Hepatocyte (in vitro differentiated cells): ENCODE measurements at regions not wholly inside any gene's neighbourhood (a gene's known extent, or its start where the extent isn't known, plus 50 kb on each side); places are given as distances from the start of the nearest gene placed in this dataset.

ENCODE experiments used
- DNase-seq: peaks from one replicate; pipeline ENCODE4 v3.0.0-alpha.2; 2016; ENCODE audit warnings: low spot score
- H2AFZ ChIP-seq: fragments of 200-600 bp; sonication (generic); 2 replicates; pipeline ENCODE4 v1.6.0; 2016; ENCODE audit warnings: antibody characterized with exemption, mild to moderate bottlenecking
- H3K27ac ChIP-seq: fragments of 200-600 bp; sonication (generic); 2 replicates; pipeline ENCODE4 v1.5.1; 2016; ENCODE audit warnings: mild to moderate bottlenecking
- H3K27me3 ChIP-seq: fragments of 200-600 bp; sonication (generic); 2 replicates; pipeline ENCODE4 v1.6.1; 2016
- H3K36me3 ChIP-seq: fragments of 200-600 bp; sonication (generic); replicated peaks from 2 replicates; pipeline ENCODE4 v1.5.1; 2016; ENCODE audit warnings: low read depth; ENCODE audit not compliant: insufficient read depth
- H3K4me1 ChIP-seq: fragments of 200-600 bp; sonication (generic); 2 replicates; pipeline ENCODE4 v1.5.1; 2016; ENCODE audit warnings: mild to moderate bottlenecking, moderate library complexity; ENCODE audit not compliant: insufficient read depth
- H3K4me2 ChIP-seq: fragments of 200-600 bp; sonication (generic); 2 replicates; pipeline ENCODE4 v1.6.0; 2016
- H3K4me3 ChIP-seq: fragments of 200-600 bp; sonication (generic); 2 replicates; pipeline ENCODE4 v1.5.1; 2016; ENCODE audit warnings: mild to moderate bottlenecking
- H3K79me2 ChIP-seq: fragments of 200-600 bp; sonication (generic); 2 replicates; pipeline ENCODE4 v1.6.0; 2017; ENCODE audit warnings: mild to moderate bottlenecking
- H3K9me2 ChIP-seq: fragments of 200-600 bp; sonication (generic); replicated peaks from 2 replicates; pipeline ENCODE4 v1.6.0; 2017; ENCODE audit warnings: mild to moderate bottlenecking; ENCODE audit not compliant: insufficient read depth
- H3K9me3 ChIP-seq: fragments of 200-600 bp; sonication (generic); 2 replicates; pipeline ENCODE4 v1.5.1; 2016; ENCODE audit warnings: low read depth, mild to moderate bottlenecking
- H4K20me1 ChIP-seq: fragments of 200-600 bp; sonication (generic); 2 replicates; pipeline ENCODE4 v1.6.0; 2016; ENCODE audit warnings: mild to moderate bottlenecking; ENCODE audit not compliant: insufficient read depth, poor library complexity, severe bottlenecking
- CTCF ChIP-seq: fragments of 200-600 bp; sonication (generic); IDR thresholded peaks from 2 replicates; pipeline ENCODE4 v1.5.1; 2016; ENCODE audit warnings: antibody characterized with exemption, mild to moderate bottlenecking; ENCODE audit not compliant: poor library complexity
- EZH2 ChIP-seq: fragments of 200-600 bp; sonication (generic); IDR thresholded peaks from 2 replicates; pipeline ENCODE4 v1.6.1; 2016; ENCODE audit warnings: antibody characterized with exemption, mild to moderate bottlenecking, borderline replicate concordance
- EZH2phosphoT487 ChIP-seq: fragments of 200-600 bp; sonication (generic); IDR thresholded peaks from one replicate; pipeline ENCODE4 v1.6.1; 2018; ENCODE audit warnings: antibody characterized with exemption, mild to moderate bottlenecking, low read depth, moderate library complexity; ENCODE audit not compliant: unreplicated experiment, severe bottlenecking
- WGBS: methylation state at CpG from one replicate; pipeline ENCODE4 v1.1.6; 2016; ENCODE audit warnings: low lambda C conversion rate; ENCODE audit errors: missing lambda C conversion rate; 5-methylcytosine and 5-hydroxymethylcytosine counted together

DNA sequence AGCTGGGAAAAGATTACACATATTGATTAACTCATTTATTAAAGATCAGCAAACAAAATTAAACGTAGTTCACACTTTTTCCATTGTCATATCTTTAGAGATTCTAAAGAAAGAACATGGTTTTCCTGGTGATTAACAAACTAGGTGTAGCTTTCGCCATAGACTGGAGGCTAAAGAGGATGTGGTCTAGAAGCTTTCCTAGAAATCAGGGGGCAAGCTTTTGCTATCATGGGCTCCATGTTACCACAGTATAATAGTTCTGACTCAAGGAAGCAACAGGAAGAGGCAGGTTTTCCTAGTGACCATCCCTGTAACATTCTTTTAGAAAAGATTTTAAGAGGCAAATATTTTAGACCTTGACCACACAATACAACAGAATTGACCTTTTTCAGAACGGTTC is 232.7 kb downstream of the METTL4 start:
- Histone ChIP-seq H3K4me3 (no peak overlapping the region), H3K27me3 (no peaks in the 10 kb centered on the region), H3K36me3 (no peaks in the 10 kb centered on the region), H3K4me1 (no peaks in the 10 kb centered on the region), H4K20me1 (no peaks in the 10 kb centered on the region), H3K27ac (no peak overlapping the region), H2AFZ (no peak overlapping the region), H3K9me3 (no peaks in the 10 kb centered on the region), H3K4me2 (no peak overlapping the region), H3K9me2 (no peaks in the 10 kb centered on the region), H3K79me2 (no peaks in the 10 kb centered on the region)
- TF ChIP-seq CTCF (no peak), EZH2phosphoT487 (no peak), EZH2 (no peak)
- whole genome bisulfite sequencing, result 97% methylated on average over 3 of the region's 3 CpGs
- DNase-seq, result no peak

DNA sequence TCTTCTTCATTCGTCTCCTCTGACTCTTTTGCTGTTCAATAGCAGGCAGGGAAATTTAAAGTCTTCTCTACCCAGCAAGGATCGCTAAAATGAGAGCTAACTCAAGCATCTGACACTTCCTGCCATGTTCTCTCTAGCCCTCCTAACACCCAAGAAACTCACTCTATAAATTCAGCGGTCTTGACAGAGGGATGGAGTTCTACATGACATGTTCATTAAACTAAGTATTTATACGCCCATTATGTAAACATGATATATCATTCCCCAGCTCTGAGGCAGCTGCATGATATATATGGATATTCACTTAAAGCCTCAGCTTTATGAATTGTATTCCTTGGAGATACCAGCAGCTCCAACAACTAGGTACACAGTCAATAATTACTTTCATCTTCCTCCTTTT is 231.0 kb downstream of the METTL4 start:
- Histone ChIP-seq H3K36me3 (no peaks in the 10 kb centered on the region), H3K4me1 (no peaks in the 10 kb centered on the region), H3K9me2 (no peaks in the 10 kb centered on the region), H3K4me3 (no peak overlapping the region), H3K27me3 (no peaks in the 10 kb centered on the region), H4K20me1 (no peaks in the 10 kb centered on the region), H3K9me3 (no peaks in the 10 kb centered on the region), H3K79me2 (no peaks in the 10 kb centered on the region), H3K4me2 (no peak overlapping the region), H3K27ac (no peak overlapping the region), H2AFZ (no peak overlapping the region)
- DNase-seq, result no peak
- TF ChIP-seq EZH2 (no peak), CTCF (no peak), EZH2phosphoT487 (no peak)
- whole genome bisulfite sequencing, result 80% methylated on average over 4 of the region's 4 CpGs

DNA sequence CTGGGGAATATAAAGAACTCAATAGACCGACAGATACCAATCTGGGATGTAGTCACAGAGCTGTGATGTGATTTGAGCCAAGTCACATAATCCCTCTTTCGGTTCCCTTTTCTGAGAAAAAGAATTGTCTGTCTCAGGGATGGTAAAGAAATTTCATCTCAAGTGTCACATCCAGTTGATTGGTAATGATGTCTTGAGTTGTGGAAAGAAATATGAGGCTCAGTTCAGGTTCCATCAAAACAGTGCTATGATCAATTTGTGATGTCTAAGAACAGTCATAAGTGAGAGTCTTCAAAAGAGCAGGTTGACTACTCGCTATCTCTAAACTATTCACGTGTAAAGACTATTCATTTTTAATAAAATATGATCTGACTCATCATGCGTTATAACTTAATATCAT is 223.3 kb downstream of the METTL4 start:
- TF ChIP-seq EZH2 (no peak), CTCF (no peak), EZH2phosphoT487 (no peak)
- H3K9me3 ChIP-seq, result no peaks in the 10 kb centered on the region
- no peak overlapping the region for H3K27ac ChIP-seq
- H2AFZ ChIP-seq, result no peak overlapping the region
- H3K4me1 ChIP-seq, result no peaks in the 10 kb centered on the region
- H3K27me3 ChIP-seq, result no peaks in the 10 kb centered on the region
- 94% methylated on average over 5 of the region's 5 CpGs for WGBS
- H3K79me2 ChIP-seq, result no peaks in the 10 kb centered on the region
- no peak overlapping the region for H3K4me3 ChIP-seq
- H3K9me2 ChIP-seq, result no peaks in the 10 kb centered on the region
- no peaks in the 10 kb centered on the region for H3K36me3 ChIP-seq
- no peak overlapping the region for H3K4me2 ChIP-seq
- DNase-seq, result no peak
- H4K20me1 ChIP-seq, result no peaks in the 10 kb centered on the region
